ENCODE measurements at regions not wholly inside any gene's neighbourhood (a gene's known extent, or its start where the extent isn't known, plus 50 kb on each side); places are given as distances from the start of the nearest gene placed in this dataset.

GRCh38 chr12:124626971-124627411 is 59.6 kb upstream of the NCOR2 start:
- DNase-seq: no peak

GRCh38 chr12:124625867-124626675 is 58.7 kb upstream of the NCOR2 start:
- DNase-seq: no peak

- DNase-seq: no peak
Measured at GRCh38 chr12:124624823-124625222, 57.4 kb upstream of the NCOR2 start.

GRCh38 chr12:124623344-124624035 is 56.1 kb upstream of the NCOR2 start:
- no peak for DNase-seq

- DNase-seq: no peak
Measured at GRCh38 chr12:124622764-124623163, 55.4 kb upstream of the NCOR2 start.

GRCh38 chr12:124622331-124622730 is 54.9 kb upstream of the NCOR2 start:
- DNase-seq: no peak

- no peak for DNase-seq
Measured at GRCh38 chr12:124621296-124621660, 53.9 kb upstream of the NCOR2 start.

- no peak for DNase-seq
Measured at GRCh38 chr12:124620606-124621295, 53.3 kb upstream of the NCOR2 start.

- DNase-seq: no peak
Measured at GRCh38 chr12:124618291-124618902, 51.0 kb upstream of the NCOR2 start.

- peak; percentile 31 to 68 for DNase-seq
Measured at GRCh38 chr12:124617615-124618014, 50.2 kb upstream of the NCOR2 start.
